Fibroblast of lung (primary cell): ENCODE measurements at regions not wholly inside any gene's neighbourhood (a gene's known extent, or its start where the extent isn't known, plus 50 kb on each side); places are given as distances from the start of the nearest gene placed in this dataset.

ENCODE experiments used
- EZH2 ChIP-seq: IDR thresholded peaks from 2 replicates; pipeline ENCODE4 v1.5.1; 2012; ENCODE audit warnings: low read length, control low read depth, mild to moderate bottlenecking; ENCODE audit errors: missing control alignments
- TF ChIP-seq, protein P1 (sequence below), 2 donors: IDR thresholded peaks in 1 of 2; conservative IDR thresholded peaks in 1 of 2; 1 replicate in 1 of 2; 2 replicates in 1 of 2; pipeline ENCODE4 v1.5.1; 2011 to 2012; ENCODE audit warnings: low read length in 2 of 2, control low read depth in 1 of 2, inconsistent platforms in 1 of 2, low read depth in 1 of 2, mild to moderate bottlenecking in 1 of 2

DNA sequence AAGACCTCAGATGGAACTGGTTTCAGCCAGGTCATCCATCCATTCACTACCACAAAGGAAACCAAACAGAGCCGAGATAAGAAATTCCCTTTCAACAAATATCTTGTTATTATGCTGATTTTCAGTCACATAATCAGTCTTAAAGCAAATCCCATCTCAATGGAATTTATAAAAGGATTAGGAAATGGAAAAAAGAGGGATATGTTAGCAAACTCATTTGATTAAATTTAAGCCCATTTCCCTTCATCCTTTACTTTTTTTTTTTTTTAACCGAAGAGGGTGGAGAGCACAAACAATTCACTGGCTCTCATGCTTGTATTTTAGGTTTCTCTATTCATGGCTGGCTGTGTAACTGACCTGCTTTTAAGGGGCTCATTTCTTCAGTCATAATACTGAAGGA, 109.0 kb upstream of the GATA6 start:
- TF ChIP-seq, protein P1, sequence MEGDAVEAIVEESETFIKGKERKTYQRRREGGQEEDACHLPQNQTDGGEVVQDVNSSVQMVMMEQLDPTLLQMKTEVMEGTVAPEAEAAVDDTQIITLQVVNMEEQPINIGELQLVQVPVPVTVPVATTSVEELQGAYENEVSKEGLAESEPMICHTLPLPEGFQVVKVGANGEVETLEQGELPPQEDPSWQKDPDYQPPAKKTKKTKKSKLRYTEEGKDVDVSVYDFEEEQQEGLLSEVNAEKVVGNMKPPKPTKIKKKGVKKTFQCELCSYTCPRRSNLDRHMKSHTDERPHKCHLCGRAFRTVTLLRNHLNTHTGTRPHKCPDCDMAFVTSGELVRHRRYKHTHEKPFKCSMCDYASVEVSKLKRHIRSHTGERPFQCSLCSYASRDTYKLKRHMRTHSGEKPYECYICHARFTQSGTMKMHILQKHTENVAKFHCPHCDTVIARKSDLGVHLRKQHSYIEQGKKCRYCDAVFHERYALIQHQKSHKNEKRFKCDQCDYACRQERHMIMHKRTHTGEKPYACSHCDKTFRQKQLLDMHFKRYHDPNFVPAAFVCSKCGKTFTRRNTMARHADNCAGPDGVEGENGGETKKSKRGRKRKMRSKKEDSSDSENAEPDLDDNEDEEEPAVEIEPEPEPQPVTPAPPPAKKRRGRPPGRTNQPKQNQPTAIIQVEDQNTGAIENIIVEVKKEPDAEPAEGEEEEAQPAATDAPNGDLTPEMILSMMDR (conservative IDR thresholded peaks at IDR 0.05 in 1 of 2, IDR thresholded peaks at IDR 0.05 in 1 of 2; ENCODE audit: low read depth in 1 of 2, low read length in 2 of 2): no peak
- TF ChIP-seq EZH2: no peak
